Putamen (tissue), 1 donor: ENCODE measurements at regions not wholly inside any gene's neighbourhood (a gene's known extent, or its start where the extent isn't known, plus 50 kb on each side); places are given as distances from the start of the nearest gene placed in this dataset.
"Not testable (repeated sequence)": the region's sequence is repeated elsewhere in the genome, so short reads cannot be mapped to it uniquely, and the experiment has no call there.

Source experiments
- DNase-seq: peaks from one replicate; pipeline ENCODE4 v3.0.0-alpha.2; 2016; ENCODE audit warnings: low spot score

DNA sequence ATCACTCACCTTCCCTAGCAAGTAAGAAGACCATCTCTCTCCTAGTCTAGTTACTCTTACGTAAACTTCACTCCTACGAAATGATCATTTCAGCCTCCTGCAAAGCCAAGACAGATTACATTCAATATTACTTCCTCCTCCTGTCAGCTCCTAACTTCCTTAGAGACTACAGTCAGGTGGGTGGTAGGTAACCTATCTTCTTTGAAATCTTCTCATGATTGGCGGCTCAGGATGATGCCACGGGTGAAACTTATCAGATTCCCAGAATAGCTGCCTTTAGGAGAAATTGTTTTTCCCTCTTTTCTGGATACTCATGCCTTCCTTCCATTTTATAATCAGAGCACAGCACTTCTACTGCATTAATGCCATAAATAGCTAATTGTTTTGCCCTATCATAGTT, 744.8 kb upstream of the HS3ST1 start:
- peak; percentile 65 for DNase-seq

GRCh38 chr4:12172198-12172973, 743.7 kb upstream of the HS3ST1 start:
- no peak for DNase-seq

- no peak for DNase-seq
These were observed 741.6 kb upstream of the HS3ST1 start for GRCh38 chr4:12170308-12170707.

- no peak for DNase-seq
These were observed 736.9 kb upstream of the HS3ST1 start for GRCh38 chr4:12165616-12166015.

- DNase-seq = no peak
These were observed 717.6 kb upstream of the HS3ST1 start for GRCh38 chr4:12146339-12146738.

DNA sequence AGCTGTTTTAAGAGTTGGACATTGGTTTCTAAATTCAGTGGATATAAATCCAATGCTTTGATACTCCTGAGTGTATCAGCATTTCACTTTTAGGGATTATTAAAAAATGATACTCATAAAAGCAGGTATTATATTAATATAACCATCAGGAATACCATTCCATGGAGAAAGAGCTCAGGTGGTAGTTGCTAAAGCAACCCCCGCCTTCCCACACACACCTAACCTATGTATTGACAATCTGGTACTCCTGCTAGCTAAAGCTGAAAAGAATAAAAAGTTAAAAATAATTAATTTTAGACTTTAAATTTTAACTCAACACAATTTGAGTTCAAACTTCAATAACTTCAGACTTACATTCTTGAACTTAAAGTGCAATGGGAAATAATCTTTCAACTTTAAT, 717.1 kb upstream of the HS3ST1 start:
- peak; percentile 49 for DNase-seq

- peak; percentile 69 for DNase-seq
These were observed 716.4 kb upstream of the HS3ST1 start for GRCh38 chr4:12145106-12145505.

DNA sequence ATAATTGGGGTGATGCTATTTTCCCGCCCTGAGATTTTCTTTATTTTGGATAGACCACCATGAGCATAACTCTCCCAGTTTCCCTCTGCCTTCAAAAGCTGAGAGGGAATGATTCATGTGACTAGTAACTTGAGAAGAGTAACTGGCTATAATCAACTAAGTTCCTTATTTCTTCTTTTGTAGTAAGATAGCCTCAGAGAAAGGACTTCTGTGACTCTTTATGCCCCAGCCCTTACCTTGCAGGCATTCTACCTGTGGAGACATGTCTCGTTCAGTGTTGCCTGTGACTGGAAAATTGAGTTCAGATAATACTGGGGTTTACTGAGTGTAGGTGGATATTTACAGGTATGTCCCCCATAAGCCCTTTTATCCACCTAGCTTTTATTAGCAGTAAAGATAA, 715.4 kb upstream of the HS3ST1 start:
- DNase-seq = no peak

DNA sequence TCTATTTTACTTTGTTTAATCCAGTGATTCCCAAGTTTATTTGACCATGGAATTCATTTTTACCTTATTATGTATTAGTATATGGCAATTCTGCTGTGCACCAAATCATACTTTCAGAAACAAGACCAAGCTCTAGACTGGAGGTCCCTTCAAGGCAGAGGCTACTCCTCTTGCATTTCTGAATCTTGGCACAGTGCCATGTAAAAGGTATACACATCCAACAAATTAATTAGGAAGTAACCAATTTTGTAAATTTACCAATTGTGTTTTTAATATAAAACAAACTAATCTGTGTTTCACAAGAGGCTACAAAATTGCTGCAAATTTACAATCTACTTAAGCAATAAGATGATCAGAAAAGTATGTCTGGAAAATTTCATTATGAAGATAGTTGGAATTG, 712.2 kb upstream of the HS3ST1 start:
- DNase-seq = no peak

- no peak for DNase-seq
These were observed 710.6 kb upstream of the HS3ST1 start for GRCh38 chr4:12139296-12139695.

DNA sequence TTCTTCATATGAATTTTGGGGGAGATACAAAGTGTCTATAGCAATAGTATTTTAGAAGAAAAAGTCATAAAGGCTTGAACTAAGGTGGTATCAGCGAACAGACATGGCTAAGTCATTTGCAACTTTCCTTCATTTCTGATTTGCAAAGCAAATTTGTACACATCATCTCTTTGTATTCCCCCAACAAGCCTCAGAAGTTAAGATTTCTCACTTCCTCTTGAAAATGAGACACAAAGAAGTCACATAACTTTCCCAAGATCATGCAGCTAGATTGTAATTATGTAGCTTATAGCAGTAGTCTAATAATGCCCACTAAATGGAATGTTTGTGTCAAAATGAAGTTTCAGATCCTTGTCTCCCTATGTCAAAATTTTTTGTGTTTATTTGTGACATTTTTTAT, 709.8 kb upstream of the HS3ST1 start:
- no peak for DNase-seq

DNA sequence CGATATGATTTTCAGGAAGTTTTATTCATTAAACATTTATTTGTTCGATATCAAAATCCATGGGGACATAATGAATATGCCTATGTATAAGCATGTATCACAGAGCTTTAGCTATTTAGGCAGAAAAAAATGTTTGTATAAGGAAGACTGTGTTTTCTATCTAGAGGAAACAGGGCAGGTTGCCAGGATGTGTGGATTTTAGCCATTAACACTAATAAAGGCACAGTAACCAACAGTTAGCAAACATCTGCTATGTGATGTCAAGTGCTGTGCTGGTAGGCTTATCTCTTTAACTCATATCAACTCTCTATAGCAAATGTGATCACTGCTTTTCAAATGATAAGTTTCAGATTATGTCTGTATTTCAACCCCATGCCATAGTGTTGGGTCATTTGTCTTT, 708.9 kb upstream of the HS3ST1 start:
- no peak for DNase-seq

GRCh38 chr4:12126474-12126873, 697.8 kb upstream of the HS3ST1 start:
- DNase-seq = no peak

DNA sequence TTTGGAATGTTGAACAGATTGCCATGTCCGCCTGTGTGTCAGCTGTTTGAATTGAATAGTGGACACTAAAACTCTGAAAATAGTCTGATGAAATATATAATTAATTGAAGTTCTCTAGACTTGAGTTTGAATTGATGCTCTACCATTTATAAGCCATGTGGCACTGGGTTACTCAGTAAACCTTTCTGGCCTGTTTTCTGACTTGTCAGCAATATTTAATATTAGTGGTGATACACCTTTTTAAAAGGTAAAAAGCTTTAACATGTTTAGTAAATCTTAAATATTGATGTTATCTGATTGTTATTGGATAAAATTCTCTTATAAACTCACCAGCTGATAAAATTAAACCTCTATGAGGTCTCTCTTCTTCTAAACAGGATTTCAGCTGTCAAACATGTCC, 695.4 kb upstream of the HS3ST1 start:
- DNase-seq = no peak

GRCh38 chr4:12123707-12124106, 695.0 kb upstream of the HS3ST1 start:
- DNase-seq = no peak

- no peak for DNase-seq
These were observed 693.6 kb upstream of the HS3ST1 start for GRCh38 chr4:12122316-12122715.

DNA sequence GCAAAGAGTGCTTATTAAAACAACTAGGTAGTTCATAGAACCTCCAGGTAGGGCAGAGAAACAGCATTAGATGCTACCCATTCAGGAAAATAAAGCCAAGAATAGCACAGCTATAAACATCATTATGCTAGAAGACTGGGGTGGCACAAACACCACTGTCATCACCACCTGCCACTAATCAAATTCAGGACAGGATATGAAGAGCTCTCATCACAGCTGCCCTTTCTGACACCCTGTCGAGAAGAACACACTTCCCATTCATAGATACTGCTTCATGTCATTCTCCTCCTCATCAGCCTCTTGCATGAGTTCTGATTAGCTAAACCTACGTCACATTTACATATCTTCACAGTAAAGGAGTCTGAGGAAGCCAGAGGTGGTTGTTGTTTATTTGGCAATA, 692.3 kb upstream of the HS3ST1 start:
- DNase-seq = no peak

GRCh38 chr4:12118651-12119213, 690.0 kb upstream of the HS3ST1 start:
- no peak for DNase-seq

GRCh38 chr4:12116009-12116552, 687.4 kb upstream of the HS3ST1 start:
- no peak for DNase-seq

GRCh38 chr4:12110627-12111026, 681.9 kb upstream of the HS3ST1 start:
- DNase-seq = no peak

DNA sequence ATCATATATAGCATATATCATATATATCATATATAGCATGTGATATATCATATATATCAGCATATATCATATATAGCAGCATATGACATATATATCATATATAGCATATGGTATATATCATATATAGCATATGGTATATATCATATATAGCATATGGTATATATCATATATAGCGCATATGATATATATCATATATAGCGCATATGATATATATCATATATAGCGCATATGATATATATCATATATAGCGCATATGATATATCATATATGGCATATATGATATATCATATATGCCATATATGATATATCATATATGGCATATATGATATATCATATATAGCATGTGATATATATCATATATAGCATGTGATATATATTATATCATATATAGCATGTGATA, 680.4 kb upstream of the HS3ST1 start:
- DNase-seq = not testable (repeated sequence)

DNA sequence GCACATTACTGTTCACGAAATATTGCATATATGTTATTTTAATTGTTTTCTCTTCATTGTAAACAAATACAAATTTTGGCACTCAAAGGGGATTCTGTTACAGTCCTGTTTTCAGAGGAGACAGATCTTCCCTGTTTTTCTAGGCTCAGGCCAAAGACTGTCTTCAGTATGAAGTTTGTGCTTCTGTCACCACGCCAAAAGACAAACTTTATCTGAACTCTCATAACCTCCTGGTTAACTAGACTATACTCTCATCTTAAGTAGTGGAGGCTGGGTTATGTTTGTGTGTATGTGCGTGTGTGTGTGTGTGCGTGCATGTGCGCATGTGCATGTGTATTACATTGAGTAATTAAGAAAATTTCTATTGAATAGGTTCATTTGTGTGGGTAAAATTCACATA, 676.8 kb upstream of the HS3ST1 start:
- DNase-seq = no peak

- not testable (repeated sequence) for DNase-seq
These were observed 661.2 kb upstream of the HS3ST1 start for GRCh38 chr4:12089920-12090319.

- DNase-seq = no peak
These were observed 656.0 kb upstream of the HS3ST1 start for GRCh38 chr4:12084690-12085089.
